Fibroblast of pulmonary artery (primary cell): ENCODE measurements at regions not wholly inside any gene's neighbourhood (a gene's known extent, or its start where the extent isn't known, plus 50 kb on each side); places are given as distances from the start of the nearest gene placed in this dataset.
"Not testable (repeated sequence)": the region's sequence is repeated elsewhere in the genome, so short reads cannot be mapped to it uniquely, and the experiment has no call there.

Experiments used
- DNase-seq: peaks from one replicate; pipeline ENCODE4 v3.0.0-alpha.2; 2010; ENCODE audit warnings: low read depth
- H3K4me3 ChIP-seq: replicated peaks from 2 replicates; pipeline ENCODE4 v1.5.1; 2011; ENCODE audit warnings: low read depth, mild to moderate bottlenecking, control low read depth, low read length, moderate library complexity
- TF ChIP-seq, protein P1 (sequence below): IDR thresholded peaks from 2 replicates; pipeline ENCODE4 v1.5.1; 2011; ENCODE audit warnings: mild to moderate bottlenecking, control low read depth, low read length, inconsistent platforms; ENCODE audit errors: missing control alignments

DNA sequence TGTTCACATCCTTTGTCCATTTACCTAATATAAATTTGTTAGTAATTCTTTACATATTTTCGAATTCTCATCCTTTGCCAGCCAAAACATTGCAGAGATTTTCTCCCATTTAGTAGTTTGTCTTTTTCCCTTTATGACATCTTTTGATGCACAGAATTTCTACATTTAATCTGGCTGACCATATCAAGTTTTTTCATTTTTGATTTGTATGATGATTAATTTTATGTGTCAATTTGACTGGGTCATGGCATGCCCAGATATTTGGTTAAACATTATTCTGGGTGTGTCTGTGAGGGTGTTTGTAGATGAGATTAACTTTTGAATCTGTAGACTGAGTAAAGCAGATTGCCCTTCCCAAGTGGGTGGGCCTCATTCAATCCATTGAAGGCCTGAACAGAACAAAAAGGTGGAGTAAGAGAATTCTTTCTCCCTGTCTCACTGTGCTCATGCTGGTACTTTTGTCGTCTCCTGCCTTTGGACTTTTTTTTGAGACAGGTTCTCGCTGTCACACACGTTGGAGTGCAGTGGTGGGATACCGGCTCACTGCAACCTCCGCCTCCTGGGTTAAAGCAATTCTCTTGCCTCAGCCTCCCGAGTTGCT is 72.1 kb upstream of the EPB41L1 start:
- DNase-seq = no peak
- TF ChIP-seq, protein P1, sequence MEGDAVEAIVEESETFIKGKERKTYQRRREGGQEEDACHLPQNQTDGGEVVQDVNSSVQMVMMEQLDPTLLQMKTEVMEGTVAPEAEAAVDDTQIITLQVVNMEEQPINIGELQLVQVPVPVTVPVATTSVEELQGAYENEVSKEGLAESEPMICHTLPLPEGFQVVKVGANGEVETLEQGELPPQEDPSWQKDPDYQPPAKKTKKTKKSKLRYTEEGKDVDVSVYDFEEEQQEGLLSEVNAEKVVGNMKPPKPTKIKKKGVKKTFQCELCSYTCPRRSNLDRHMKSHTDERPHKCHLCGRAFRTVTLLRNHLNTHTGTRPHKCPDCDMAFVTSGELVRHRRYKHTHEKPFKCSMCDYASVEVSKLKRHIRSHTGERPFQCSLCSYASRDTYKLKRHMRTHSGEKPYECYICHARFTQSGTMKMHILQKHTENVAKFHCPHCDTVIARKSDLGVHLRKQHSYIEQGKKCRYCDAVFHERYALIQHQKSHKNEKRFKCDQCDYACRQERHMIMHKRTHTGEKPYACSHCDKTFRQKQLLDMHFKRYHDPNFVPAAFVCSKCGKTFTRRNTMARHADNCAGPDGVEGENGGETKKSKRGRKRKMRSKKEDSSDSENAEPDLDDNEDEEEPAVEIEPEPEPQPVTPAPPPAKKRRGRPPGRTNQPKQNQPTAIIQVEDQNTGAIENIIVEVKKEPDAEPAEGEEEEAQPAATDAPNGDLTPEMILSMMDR = no peak
- no peak overlapping the region for H3K4me3 ChIP-seq

GRCh38 chr20:36083200-36083599 is 71.3 kb upstream of the EPB41L1 start:
- not testable (repeated sequence) for DNase-seq, H3K4me3 ChIP-seq

GRCh38 chr20:36084356-36084755 is 70.2 kb upstream of the EPB41L1 start:
- TF ChIP-seq, protein P1 = no peak
- no peak for DNase-seq
- H3K4me3 ChIP-seq = no peak overlapping the region

DNA sequence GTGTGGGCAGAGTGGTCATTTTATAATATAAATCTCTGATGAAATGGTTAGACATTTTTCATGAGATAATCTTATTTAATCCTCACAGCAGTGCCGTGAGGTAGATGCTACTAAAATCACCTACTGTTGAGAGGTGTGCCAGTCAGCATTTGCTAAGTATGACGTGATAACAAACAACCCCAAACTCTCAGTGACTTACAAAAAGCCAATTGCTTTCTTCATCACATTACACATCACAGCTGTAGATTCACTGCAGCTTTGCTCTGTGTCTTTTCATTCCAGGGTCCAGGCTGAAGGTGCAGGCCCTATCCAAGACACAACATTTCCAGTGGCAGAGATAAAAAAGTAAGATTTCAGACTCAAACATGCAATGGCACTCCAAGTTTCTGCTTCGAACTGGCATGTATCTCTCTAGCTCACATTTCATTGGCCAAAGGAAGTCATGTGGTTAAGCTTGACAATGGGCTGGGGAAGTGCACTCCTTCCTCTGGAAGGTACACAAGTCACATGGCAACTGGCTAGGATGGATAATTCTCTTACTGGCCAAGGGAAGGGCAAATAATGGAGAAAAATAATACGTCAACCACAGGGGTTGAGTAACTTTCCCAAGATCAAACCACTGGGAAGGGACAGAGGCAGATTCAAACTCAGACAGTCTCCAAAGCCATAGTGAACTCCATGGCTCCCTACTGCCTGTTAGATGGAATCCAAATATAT is 69.5 kb upstream of the EPB41L1 start:
- no peak overlapping the region for H3K4me3 ChIP-seq
- DNase-seq = peak; percentile 50
- TF ChIP-seq, protein P1 = no peak

DNA sequence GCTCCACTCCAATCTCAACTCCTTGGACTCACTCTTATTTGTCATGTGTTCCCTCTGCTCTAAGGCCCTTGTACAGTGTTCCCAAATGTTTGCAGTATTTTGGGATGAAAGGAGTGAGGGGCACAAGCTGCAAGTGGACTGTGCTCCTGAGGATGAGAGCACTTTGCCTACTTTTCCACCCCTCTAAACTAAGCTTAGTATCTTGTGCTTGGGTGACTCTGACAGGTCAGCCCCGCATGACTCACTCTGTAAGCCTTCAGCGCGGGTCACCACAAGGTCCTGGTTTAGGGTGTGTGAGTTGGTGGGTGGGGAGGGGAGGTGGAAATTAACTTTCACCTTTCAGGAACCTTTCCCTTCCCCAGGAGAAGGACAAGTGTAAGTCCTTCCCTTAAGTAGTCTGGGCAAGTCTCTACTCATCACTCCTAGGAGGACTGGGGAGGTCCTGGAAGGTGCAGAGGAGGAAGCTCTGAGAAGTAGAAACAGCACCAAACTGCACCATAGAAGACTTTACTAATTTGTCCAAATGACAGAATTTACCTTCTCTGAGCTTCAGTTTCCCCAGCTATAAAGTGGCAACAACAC is 68.8 kb upstream of the EPB41L1 start:
- H3K4me3 ChIP-seq = no peak overlapping the region
- peak; percentile 35 for DNase-seq
- TF ChIP-seq, protein P1 = no peak

DNA sequence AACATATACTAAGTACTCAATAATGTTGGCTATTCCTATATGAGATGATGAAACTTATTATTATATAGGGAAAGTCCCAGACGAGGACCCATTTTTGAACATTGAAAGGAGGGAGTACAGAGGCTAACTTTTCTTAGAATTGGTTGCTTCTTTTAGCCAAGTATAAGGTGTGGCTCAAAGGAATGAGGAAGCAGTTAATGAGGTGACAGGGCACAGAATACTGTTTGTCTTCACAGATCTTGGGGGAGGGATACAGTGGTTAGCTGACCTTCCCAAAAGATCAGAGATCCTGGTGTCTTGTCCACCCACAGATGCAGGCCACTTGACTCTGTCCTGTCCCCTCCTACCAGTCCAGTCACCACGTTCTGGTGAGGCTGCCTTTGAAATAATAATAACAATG is 67.8 kb upstream of the EPB41L1 start:
- DNase-seq = no peak
- TF ChIP-seq, protein P1 = no peak
- no peak overlapping the region for H3K4me3 ChIP-seq

GRCh38 chr20:36090223-36090622 is 64.3 kb upstream of the EPB41L1 start:
- no peak overlapping the region for H3K4me3 ChIP-seq

More at GRCh38 chr20:36090223-36090622, 64.3 kb upstream of the EPB41L1 start:
- TF ChIP-seq, protein P1 = no peak
- DNase-seq = no peak
